MM.1S (cell line): ENCODE measurements at regions not wholly inside any gene's neighbourhood (a gene's known extent, or its start where the extent isn't known, plus 50 kb on each side); places are given as distances from the start of the nearest gene placed in this dataset.

Experiments used
- EZH2 ChIP-seq: fragments of 300-600 bp; sonication (generic); optimal IDR thresholded peaks from 2 replicates; pipeline ENCODE3; 2017; ENCODE audit warnings: low read depth, mild to moderate bottlenecking, antibody characterized with exemption, low read length, mixed read lengths
- EZH2phosphoT487 ChIP-seq: fragments of 300-600 bp; sonication (generic); IDR thresholded peaks from 2 replicates; pipeline ENCODE4 v1.6.1; 2018; ENCODE audit warnings: antibody characterized with exemption, low read length
- TF ChIP-seq, protein P1 (sequence below): fragments of 300-600 bp; sonication (generic); IDR thresholded peaks from 2 replicates; pipeline ENCODE4 v1.5.1; 2016; ENCODE audit warnings: antibody characterized with exemption, low read length, mixed read lengths

DNA sequence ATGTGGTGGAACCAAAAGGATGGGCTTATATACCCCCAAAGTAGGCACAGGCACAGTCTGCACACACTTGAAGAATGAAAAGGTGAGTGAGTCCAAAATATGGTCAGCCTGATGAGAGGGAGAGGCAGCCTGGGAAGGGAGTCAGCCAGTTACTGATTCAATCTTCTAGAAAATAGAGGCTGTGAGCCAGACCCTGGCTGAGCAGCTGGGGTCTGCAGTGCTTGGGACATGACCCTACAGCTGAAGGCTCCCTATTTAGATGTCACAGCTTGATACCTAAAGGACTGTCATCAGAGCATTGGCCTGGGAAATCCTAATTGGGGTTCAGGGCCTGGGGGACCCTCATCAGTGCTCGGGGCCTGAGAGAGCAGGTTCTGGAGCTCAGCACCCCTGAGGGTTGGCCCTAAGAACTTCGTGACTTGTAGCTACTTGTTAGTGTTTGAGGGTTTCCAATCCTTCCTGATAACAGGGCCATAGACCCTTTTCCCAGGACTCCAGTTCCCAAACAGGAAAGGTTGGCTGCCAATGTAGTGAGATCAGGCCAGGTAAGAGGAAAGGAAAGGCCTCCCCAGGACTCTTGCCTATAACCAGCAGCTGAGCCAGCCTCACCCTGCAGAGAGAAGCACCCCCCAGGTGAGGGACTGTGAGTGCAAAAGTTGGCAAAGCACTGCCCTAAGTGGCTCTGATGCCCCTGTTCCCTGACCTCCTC, 54.7 kb upstream of the SLCO2A1 start:
- TF ChIP-seq EZH2 (no peak), EZH2phosphoT487 (no peak)
- TF ChIP-seq, protein P1, sequence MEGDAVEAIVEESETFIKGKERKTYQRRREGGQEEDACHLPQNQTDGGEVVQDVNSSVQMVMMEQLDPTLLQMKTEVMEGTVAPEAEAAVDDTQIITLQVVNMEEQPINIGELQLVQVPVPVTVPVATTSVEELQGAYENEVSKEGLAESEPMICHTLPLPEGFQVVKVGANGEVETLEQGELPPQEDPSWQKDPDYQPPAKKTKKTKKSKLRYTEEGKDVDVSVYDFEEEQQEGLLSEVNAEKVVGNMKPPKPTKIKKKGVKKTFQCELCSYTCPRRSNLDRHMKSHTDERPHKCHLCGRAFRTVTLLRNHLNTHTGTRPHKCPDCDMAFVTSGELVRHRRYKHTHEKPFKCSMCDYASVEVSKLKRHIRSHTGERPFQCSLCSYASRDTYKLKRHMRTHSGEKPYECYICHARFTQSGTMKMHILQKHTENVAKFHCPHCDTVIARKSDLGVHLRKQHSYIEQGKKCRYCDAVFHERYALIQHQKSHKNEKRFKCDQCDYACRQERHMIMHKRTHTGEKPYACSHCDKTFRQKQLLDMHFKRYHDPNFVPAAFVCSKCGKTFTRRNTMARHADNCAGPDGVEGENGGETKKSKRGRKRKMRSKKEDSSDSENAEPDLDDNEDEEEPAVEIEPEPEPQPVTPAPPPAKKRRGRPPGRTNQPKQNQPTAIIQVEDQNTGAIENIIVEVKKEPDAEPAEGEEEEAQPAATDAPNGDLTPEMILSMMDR: no peak
